NCI-H1930 (cell line): ENCODE measurements at regions not wholly inside any gene's neighbourhood (a gene's known extent, or its start where the extent isn't known, plus 50 kb on each side); places are given as distances from the start of the nearest gene placed in this dataset.
"Not testable (repeated sequence)": the region's sequence is repeated elsewhere in the genome, so short reads cannot be mapped to it uniquely, and the experiment has no call there.

ENCODE experiments used
- DNase-seq, 2 experiments: peaks; one replicate each; lab custom pipeline; 2025; lab: John Stamatoyannopoulos, UW

DNA sequence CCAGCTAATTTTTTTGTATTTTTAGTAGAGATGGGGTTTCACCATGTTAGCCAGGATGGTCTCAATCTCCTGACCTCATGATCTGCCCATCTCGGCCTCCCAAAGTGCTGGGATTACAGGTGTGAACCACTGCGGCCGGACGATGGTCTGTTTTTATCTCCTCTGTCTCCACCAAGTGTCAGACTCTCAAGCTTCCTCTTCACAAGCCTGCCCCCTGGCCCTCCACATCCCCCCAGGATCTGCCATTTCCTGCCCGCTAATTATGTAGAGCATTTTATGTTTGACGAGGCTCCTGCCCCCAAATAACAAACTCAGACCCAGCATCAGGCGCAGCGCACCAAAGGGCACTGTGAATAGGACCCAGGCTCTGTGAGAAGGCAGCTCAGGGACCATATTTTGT is 101.8 kb upstream of the PCBD1 start:
- not testable (repeated sequence) for DNase-seq

DNA sequence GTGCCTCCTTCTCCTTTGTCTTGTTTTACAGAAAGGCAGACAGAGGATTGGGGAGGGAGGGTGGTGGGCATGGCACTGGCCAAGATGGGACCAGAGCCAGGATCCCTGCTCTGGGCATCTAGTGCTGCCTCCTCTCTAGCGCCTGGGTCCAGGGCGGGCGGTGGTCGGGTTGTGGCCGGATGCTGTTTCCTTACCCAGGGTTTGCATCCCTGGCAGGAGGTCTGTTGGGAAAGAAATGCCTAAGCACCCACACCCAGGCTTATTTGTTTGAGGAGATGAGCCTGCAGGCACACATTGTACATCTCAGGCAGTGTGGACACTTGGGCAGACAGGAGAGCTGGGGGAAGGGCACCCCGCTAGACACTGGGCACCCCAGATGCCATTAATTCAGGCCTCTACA is 102.3 kb upstream of the PCBD1 start:
- no peak for DNase-seq

DNA sequence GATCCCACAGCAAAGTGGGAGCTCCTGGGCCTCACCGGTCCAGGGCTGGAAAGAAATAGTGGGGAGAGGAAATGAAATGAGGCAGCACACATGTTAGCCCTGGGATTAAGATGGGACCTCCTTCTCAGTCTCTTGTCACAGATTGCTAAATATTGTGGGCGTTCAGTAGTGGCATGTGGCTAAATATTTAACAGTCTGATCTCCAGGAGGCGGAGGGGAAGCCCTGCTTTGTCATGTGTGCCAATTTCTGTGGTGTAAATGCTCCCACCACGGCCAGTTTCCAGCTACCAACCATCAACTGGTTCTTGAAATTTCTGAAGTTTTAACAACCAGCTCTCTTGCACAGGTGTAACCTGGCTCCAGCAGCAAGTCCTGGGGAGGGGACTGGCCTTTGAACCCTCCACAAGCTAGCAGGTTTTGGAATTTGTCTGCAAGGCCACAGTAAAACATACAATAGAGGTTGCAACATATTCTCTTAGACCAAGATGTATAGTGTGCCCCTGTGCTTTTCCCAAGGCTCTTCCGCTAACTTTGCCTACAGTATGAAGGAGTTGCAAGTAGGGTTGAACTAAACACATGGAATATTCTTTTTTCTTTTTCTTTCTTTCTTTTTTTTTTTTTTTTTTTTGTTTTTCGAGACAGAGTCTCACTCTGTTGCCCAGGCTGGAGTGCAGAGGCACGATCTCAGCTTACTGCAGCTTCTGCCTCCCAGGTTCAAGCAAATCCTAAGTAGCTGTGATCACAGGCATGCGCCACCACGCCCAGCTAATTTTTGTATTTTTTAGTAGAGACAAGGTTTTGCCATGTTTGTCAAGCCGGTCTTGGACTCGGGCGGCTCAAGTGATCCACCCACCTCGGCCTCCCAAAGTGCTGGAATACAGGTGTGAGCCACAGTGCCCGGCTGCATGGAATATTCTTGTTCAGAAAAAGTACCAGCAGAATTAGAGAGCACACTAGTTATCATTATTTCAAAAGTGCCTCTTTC is 103.1 kb upstream of the PCBD1 start:
- no peak for DNase-seq

DNA sequence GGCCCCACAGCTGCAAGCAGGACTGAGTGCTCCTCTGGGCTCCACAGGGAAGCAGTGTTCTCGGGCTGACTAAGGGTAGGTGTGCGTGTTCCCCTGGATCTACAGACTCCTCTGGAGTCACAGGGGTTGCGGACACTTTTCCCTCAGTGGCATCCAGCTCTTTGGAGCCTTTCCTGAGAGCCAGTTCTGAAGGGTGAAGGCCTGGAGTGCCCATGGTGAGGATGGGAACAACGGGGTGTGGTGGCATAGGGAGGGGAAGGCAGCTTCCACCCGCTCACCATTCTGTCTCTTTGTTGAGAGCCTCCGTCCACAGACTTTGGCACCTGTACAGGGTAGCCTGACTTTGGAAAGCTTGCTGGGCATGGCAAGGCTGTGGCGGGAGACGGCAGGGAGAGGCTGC is 104.1 kb upstream of the PCBD1 start:
- no peak for DNase-seq

DNA sequence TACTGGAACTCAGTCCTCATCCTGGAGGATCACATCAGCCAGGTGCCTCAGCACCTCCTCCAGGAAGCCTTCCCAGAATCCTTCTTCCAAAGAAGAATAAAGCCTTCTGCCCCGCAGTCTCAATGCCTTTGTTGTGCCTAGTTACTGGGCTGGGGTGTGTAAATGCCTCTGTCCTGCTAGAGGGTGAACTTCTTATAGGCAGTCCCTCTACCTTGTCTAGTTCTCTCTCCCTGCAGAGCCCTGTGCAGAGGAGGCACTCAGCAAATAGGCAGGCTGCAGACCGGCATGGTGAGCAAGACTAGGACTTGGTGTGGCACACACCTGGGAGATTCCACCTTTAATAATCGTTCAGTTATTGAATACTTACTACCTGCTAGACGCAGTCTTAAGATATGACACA is 104.7 kb upstream of the PCBD1 start:
- no peak for DNase-seq

DNA sequence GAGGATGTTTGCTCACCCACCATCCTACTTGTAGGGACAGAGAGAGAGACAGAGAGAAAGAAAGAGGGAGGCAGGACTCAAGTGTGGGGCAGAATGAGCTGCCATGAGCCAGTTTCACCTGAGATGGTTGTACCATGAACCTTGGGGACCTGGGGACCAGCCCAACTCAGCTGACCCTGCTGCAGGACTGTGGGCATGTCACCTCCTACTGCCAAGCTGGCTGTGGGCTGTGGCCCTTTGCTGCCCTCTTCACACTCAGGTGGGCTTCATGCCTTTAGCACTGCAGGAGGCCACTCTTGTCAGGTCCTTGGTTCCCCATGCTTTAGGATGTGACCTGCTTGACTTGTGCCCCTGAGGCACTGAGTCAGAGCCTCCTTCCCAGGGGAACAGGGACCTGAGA is 108.2 kb upstream of the PCBD1 start:
- no peak for DNase-seq

DNA sequence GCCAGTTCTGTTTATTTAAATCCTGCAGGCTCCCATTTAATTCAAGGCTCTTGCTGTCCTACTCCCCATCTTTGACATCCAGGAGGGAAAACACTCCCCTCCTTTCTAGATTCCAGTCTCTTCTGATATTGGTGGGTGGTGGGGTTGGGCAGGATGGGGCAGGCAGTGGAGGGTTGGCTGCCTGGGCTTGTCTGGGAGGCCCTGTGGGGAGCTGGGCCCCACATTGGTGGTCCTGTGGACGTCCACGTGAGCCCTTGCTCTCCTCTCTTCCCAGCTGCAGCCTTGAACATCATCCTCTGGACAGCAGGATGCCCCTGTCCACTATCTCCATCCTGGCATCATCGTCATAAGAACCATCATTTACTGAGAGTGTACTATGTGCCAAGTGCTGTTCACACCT is 108.9 kb upstream of the PCBD1 start:
- no peak for DNase-seq

DNA sequence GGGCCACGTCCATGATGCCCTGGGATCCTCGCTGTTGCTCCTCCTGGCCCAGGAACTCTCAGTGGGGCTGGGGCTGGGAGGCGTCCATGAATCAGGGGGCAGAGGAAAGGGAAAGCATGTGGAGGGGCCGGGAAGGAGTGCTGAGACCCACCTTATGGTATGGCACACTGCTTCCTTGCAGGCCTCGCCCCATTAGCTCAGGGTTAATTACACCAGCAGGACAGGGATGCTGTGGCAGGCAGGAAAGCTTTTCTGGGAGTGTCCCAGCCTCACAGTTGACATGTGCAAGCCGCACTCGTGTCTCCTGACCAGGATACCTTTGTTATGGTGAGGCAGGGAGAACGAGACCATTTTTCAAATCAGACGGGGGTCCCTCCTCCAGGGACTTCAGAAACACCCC is 109.7 kb upstream of the PCBD1 start:
- DNase-seq, result no peak

DNA sequence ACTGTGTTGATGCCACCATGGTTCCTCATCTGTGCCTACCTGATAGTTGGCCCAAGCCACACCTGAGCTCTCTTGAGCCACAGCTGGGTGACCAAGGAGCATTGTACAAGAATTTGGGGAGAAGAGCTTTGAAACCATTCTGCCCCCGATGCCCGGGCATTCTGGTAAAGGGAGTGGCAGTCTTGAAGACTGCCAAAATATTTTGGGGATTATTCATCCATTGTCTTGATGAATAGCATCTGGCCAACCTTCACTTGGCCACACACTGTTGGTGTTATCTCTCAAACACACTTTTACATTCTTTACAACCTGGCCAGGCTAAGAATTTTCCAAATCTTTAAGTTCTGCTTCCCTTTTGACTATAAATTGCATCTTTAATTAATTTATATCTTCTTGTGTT is 113.1 kb upstream of the PCBD1 start:
- DNase-seq, result no peak

DNA sequence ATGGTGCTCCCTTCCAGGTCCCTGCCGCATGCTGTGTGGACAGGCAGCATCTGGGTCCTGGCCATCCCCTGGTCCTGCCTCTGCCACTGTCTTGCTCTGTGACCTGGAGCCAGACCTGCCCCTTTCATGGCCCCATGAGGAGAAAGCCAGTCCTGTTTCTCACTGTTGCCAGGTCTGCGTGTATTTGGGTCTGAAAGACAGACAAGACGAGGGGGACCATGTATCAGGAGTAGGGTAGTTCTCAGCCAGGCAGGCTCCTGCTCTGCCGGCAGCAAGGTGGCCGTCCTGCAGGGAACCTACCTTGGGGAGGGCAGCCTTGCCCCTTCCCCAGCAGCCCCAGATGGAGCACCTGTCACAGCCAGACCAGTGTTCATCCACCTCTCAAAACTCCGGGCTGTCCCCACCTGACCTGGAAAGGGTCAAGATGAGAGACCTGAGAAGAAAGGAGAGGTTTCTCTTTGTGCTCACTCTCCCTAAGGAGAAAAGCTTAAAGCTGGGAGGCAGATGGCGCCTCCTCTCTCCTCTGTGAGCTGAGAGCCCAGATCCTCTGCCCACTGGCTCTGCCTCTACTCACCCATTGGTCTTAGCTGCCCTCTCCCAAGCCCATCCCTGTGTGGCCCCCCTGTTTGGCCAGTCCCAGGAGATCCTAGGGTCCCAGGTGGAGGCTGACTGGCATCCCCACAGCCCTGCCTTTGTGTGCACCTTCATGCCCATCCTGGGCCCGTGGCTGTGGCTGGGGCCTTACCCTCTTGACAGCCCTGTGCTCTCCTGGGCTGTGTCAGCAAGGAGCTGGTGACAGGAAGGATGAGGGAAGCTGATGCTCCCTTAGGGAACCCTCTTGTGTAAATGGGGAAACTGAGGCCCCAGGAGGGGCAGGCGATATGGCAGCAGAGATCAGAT is 116.1 kb upstream of the PCBD1 start:
- DNase-seq, result no peak

DNA sequence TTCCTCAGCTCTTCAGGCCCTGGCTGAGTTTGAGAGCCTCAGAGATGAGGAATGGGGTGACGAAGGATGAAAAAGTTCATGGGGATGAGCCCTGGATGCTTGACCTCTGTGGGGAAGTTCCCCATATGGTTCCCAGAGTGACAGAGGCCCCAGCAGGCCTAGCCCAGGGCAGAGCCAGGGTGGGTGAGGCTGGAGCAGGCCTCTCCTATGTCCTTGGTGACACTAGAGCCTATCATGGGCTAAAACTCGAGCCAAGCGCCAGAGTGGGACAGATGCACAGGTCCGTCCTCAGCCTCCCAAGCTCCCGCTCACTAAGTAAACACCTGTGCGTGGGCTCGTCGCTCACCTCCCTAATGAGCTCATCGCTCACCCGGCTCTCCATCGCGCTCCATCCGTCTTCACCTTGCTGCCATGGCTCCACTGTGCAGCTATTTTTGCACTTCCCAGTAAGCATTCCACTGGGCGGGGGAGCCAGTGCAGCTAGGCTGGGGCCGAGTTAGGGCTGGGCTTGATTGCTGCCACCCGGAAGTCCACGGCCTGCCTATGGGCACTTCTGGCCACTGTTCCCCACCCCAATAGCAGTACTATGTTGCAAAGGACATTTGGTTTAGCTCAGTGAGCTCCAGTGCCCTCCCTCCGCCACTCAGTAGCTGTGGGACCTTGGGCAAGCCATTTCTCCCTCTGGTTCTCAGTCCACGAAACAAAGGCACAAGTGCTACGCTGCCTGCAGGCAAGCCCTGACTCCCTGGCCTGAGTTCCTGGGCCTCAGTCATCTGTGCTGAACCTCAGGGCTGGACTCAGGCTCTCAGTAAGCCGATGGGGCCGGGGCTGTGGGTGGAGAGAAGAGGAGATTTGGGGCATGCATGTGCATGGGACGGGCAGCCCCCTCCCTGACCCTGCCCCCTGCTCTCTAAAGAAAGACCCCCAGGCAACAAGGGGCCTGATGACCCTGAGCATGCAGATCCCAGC is 117.3 kb upstream of the PCBD1 start:
- DNase-seq, result no peak

DNA sequence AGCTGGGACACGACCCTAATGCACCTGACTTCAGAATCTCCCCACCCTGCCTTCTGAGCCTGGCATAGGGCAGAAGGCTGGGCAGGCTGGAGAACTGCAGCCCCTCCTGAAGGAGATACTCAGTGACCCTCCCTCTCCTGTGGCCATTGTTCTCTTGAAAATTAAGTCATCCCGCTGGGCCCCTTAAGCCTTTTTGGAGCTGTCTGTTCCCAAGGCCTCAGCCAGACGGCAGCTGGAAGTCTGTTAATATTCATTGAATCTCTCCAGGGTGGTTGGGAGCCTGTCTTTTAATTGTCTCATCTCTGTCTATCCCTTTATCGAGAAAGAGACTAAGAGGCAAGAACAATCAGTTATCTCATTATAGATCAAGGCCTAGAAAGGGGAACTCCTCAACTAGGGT is 118.1 kb upstream of the PCBD1 start:
- DNase-seq, result no peak

DNA sequence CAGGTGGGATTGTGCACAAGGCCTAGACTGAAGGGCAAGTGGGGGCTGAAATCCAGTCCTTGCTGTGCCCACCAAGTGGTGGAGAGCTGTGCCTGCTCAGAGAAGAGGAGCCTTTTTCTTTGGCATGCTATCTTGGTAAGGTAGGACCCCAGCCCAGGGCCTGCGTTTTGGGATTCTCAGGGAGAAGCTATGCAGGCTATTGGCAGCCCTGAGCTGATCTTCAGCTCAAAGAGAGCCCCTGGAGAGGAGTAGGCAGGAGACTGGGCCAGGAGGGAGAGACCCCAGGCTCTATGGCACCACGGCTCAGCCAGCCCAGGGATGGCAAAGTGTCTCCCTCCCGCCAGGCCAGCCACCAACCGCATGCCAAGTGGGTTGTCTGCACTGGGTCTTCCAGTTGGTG is 119.2 kb upstream of the PCBD1 start:
- DNase-seq, result no peak

DNA sequence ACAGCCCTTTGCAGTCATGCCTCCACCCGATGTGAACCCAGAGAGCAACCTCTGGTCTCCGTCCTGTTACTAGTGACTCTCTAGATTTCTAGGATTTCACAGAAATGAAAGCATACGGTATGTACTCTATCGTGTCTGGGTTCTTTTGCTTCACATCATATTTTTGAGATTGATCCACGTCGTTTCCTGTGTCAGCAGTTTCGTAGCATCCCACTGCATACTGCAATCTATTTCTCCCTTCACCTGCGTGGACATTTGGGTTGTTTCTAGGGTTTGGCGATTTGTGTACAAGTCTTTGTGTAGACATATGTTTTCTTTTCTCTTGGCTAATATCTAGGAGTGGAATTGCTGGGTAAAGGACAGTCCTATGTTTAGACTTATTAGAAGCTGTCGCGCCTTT is 119.8 kb upstream of the PCBD1 start:
- DNase-seq, result no peak

DNA sequence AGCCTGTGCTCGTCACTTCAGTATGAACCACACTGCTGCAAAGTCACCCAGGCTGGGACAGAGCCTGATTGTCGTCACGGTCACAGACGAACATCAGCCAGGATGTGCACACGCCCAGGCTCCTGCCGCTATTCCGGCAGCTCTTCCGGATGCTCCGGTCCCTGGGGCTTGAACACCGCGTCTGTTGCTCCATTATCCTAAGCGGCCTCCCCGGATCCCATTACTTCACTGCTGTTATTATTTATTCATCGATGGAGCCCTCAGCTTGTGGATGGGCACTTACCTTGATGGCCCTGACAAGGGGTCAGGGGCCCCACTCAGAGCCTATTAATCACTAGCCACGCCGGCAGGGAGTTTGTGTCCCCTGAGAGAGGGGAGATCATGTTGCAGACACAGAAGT is 120.8 kb upstream of the PCBD1 start:
- DNase-seq, result no peak

DNA sequence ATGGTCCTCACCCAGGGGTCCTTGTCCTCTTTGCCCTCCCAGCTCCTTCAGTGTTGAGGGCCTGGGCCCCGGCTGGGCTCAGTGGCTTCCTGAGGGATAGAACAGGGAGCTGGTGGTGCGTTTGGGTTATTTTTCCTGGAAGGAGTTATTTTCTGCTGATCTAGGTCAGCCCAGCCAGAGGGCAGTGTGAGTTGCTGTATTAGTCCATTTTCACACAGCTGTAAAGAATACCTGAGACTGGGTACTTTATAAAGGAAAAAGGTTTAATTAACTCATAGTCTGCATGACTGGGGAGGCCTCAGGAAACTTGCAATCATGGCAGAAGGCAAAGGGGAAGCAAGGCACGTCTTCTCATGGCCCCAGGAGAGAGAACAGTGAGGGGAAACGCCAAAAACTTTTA is 122.4 kb upstream of the PCBD1 start:
- DNase-seq, result no peak

DNA sequence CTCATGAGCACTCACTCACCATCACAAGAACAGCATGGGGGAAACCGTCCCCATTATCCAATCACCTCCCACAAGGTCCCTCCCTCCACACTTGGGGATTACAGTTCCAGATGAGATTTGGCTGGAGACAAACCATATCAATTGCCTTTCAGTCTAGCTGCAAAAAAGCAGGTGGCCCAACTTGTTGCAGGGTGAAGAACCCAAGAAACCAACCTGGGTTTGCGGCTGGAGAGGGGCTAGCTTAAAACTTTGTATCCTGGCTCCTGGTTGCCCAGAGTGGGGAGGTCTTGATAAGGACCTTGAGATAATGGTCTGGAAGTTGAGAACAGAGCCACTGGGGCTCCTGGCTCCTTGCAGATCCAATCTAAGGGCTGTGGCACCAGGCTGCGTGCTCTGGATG is 122.8 kb upstream of the PCBD1 start:
- no peak for DNase-seq

DNA sequence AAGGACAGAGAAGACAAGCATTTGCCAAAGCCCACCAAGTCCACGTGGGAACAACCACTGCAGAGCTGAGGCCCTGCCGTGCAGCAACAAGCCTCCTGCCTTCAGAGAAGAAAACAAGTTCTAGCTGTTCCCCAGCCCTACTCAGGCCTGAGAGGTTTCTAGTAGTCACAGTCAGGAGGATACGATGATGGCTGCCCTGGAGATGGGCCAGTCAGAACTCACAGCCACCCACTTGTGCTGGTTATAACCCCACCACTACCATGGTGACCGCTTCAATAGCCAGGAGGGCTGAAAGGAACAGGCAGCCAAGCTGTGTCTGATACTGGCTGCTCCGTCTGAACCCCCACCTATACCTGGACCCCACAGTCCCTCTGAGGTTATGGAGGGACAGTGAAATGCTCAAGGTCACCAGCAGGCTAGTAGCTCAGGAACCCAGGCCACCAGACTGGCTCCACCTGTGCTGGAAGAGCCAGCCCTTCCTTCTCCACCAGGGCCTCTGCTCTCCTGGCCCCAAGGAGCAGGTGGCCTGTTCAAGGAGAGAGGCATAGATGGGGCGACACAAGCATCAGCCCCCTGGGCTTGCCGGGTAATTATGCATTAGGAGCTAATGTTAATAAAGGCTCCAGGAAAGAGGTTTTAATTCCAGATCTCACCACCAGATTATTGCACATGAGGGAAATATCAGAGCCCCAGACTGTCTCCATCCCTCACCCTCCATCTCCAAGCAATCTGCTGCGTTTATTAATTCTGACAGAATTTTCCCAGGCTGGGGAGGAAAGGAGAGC is 125.8 kb upstream of the PCBD1 start:
- DNase-seq, result no peak

DNA sequence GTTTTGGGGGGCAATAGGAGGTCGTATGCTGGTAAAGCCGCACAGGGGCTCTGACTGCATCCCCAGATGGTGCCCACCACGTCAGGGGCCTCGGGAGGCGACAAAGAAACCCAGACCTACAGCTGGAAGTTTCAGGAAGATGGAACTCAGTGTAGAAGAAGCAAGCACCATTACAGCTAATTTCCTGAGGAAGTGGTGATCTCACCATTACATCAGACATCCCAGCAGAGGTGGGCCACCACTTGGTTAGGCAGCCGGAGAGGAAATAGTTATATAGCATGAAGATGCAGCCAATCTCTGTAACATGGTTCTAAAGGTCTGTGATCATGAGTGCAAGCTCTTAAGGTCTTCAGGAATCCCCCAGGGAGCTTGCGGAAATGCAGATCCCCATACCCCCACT is 127.3 kb upstream of the PCBD1 start:
- DNase-seq, result no peak

DNA sequence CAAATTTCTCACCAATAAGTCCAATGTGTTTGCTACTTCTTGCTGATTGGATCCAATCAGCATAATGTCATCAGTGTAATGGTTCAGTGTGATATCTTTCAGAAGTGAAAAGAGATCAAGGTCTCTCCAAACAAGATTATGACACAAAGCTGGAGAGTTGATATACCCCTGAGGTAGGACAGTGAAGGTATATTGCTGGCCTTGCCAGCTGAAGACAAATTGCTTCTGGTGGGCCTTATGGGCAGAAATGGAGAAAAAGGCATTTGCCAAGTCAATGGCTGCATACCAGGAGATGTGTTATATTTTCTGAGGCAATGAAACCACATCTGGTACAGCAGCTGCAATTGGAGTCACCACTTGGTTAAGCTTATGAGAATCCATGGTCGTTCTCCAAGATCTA is 131.7 kb upstream of the PCBD1 start:
- DNase-seq, result not testable (repeated sequence)

DNA sequence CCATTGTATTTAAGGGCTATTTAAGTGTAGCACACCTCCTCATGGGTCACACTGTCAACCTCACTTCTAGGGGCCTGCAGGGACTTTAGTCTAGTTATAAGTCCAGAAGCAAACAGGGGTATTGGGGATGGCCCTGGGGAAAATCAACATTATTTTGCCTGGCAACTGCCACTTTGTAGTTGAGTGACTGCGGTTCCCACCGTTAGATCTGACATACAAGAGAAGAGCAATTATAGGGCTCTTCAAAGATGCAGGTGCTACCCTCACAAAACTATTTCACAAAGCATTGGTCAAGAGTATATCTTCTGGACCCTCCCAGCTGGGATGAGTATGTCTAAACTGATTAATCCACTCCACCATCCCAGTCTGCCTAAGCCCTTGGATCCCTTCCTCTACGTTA is 133.0 kb upstream of the PCBD1 start:
- no peak for DNase-seq
